ENCODE measurements at regions not wholly inside any gene's neighbourhood (a gene's known extent, or its start where the extent isn't known, plus 50 kb on each side); places are given as distances from the start of the nearest gene placed in this dataset.

- no peaks in the 10 kb centered on the region for H3F3A ChIP-seq (replicated peaks; ENCODE audit: low read depth)
- no peaks in the 10 kb centered on the region for H4K20me1 ChIP-seq (replicated peaks; ENCODE audit: insufficient read depth)
- Mint-ChIP-seq H3K9me3 (peaks cover 12% of the 10 kb centered on the region; the same call in 2 of the 3 replicates), H3K4me1 (peaks cover 7% of the 10 kb centered on the region), H3K36me3 (ENCODE audit: low read depth) (peaks cover 3% of the 10 kb centered on the region; the same call in 2 of the 3 replicates), H3K4me3 (no peak overlapping the region), H3K27ac (no peak overlapping the region), H3K27me3 (ENCODE audit: insufficient read depth, low read depth, poor library complexity) (peaks cover 2% of the 10 kb centered on the region)
- H3K9me2 ChIP-seq (ENCODE audit: insufficient read depth) = no peaks in the 10 kb centered on the region
- ATAC-seq (no peak), DNase-seq (ENCODE audit: low spot score) (no peak)
- no peak overlapping the region for H2AFZ ChIP-seq
- H3K27me3 ChIP-seq (ENCODE audit: insufficient read depth) = no peaks in the 10 kb centered on the region
- no peak overlapping the region for H3K4me3 ChIP-seq
- H3K4me2 ChIP-seq = no peak overlapping the region
- no peaks in the 10 kb centered on the region for H3K36me3 ChIP-seq (ENCODE audit: insufficient read depth)
- H3K4me1 ChIP-seq (ENCODE audit: insufficient read depth) = peaks cover 4% of the 10 kb centered on the region; the same call in 1 of the 2 replicates
- TF ChIP-seq CREB1 (CRISPR knock-in tag; IDR thresholded peaks at IDR 0.05; ENCODE audit: low read depth) (no peak), JUNB (IDR thresholded peaks at IDR 0.05; ENCODE audit: unreplicated experiment) (no peak), CTCF (conservative IDR thresholded peaks at IDR 0.05; ENCODE audit: low read depth in 2 of 2) (no peak), ZNF331 (CRISPR knock-in tag; IDR thresholded peaks at IDR 0.05; ENCODE audit: low read depth) (no peak), ZNF114 (CRISPR knock-in tag; IDR thresholded peaks at IDR 0.05) (no peak), EZH2phosphoT487 (IDR thresholded peaks at IDR 0.05; ENCODE audit: unreplicated experiment) (no peak), ETS1 (IDR thresholded peaks at IDR 0.05) (no peak), NANOG (IDR thresholded peaks at IDR 0.05; ENCODE audit: borderline replicate concordance) (no peak), STAT1 (IDR thresholded peaks at IDR 0.05; ENCODE audit: unreplicated experiment) (no peak)
- H3K79me2 ChIP-seq (replicated peaks; ENCODE audit: insufficient read depth) = no peaks in the 10 kb centered on the region
- H3K27ac ChIP-seq (ENCODE audit: low read depth) = no peak overlapping the region
Observed at GRCh38 chr2:15881676-15882075, 58.7 kb upstream of the MYCN start.

- peaks cover 4% of the 10 kb centered on the region; the same call in 2 of the 3 replicates for H3K9me3 Mint-ChIP-seq
- Histone ChIP-seq H2AFZ (no peak overlapping the region), H4K20me1 (replicated peaks; ENCODE audit: insufficient read depth) (no peaks in the 10 kb centered on the region), H3K79me2 (replicated peaks; ENCODE audit: insufficient read depth) (no peaks in the 10 kb centered on the region), H3K27me3 (ENCODE audit: insufficient read depth) (no peaks in the 10 kb centered on the region), H3F3A (replicated peaks; ENCODE audit: low read depth) (no peaks in the 10 kb centered on the region), H3K36me3 (ENCODE audit: insufficient read depth) (no peaks in the 10 kb centered on the region), H3K4me1 (ENCODE audit: insufficient read depth) (peaks cover 4% of the 10 kb centered on the region; the same call in 1 of the 2 replicates), H3K27ac (ENCODE audit: low read depth) (no peak overlapping the region), H3K4me2 (no peak overlapping the region), H3K9me2 (ENCODE audit: insufficient read depth) (no peaks in the 10 kb centered on the region), H3K4me3 (no peak overlapping the region)
- no peak for ATAC-seq
- no peaks in the 10 kb centered on the region for H3K36me3 Mint-ChIP-seq (ENCODE audit: low read depth)
- H3K4me1 Mint-ChIP-seq = peaks cover 7% of the 10 kb centered on the region
- no peak for DNase-seq (ENCODE audit: low spot score)
- H3K4me3 Mint-ChIP-seq = no peak overlapping the region
- H3K27ac Mint-ChIP-seq = no peak overlapping the region
- peaks cover 4% of the 10 kb centered on the region for H3K27me3 Mint-ChIP-seq (ENCODE audit: insufficient read depth, low read depth, poor library complexity)
- no peak for TF ChIP-seq POLR2AphosphoS5 (IDR thresholded peaks at IDR 0.05; ENCODE audit: low read depth)
- no peak for TF ChIP-seq REST (IDR thresholded peaks at IDR 0.05; ENCODE audit: unreplicated experiment)
- TF ChIP-seq ZNF331 (CRISPR knock-in tag; IDR thresholded peaks at IDR 0.05; ENCODE audit: low read depth) = no peak
- no peak for TF ChIP-seq ZNF114 (CRISPR knock-in tag; IDR thresholded peaks at IDR 0.05)
- no peak for TF ChIP-seq ETS1 (IDR thresholded peaks at IDR 0.05)
- no peak for TF ChIP-seq STAT1 (IDR thresholded peaks at IDR 0.05; ENCODE audit: unreplicated experiment)
- TF ChIP-seq CREB1 (CRISPR knock-in tag; IDR thresholded peaks at IDR 0.05; ENCODE audit: low read depth) = no peak
- TF ChIP-seq EZH2 (IDR thresholded peaks at IDR 0.05; ENCODE audit: low read depth, unreplicated experiment) = no peak
- no peak for TF ChIP-seq JUNB (IDR thresholded peaks at IDR 0.05; ENCODE audit: unreplicated experiment)
- TF ChIP-seq NANOG (IDR thresholded peaks at IDR 0.05; ENCODE audit: borderline replicate concordance) = no peak
Observed at GRCh38 chr2:15882761-15883497, 57.4 kb upstream of the MYCN start.

Data from GM23338 (cell line).